ENCODE measurements at regions not wholly inside any gene's neighbourhood (a gene's known extent, or its start where the extent isn't known, plus 50 kb on each side); places are given as distances from the start of the nearest gene placed in this dataset.
"Not testable (repeated sequence)": the region's sequence is repeated elsewhere in the genome, so short reads cannot be mapped to it uniquely, and the experiment has no call there.

GRCh38 chr11:3583476-3583875 lies 58.3 kb downstream of the ART5 start:
- in situ Hi-C loops (cut with MboI; ENCODE audit: low pct_unique_long_range_greater_than_20kb, low sequenced_read_pairs); DNase-seq: not testable (repeated sequence)

GRCh38 chr11:3581389-3581725 lies 60.4 kb downstream of the ART5 start:
- not testable (repeated sequence) for DNase-seq

DNA sequence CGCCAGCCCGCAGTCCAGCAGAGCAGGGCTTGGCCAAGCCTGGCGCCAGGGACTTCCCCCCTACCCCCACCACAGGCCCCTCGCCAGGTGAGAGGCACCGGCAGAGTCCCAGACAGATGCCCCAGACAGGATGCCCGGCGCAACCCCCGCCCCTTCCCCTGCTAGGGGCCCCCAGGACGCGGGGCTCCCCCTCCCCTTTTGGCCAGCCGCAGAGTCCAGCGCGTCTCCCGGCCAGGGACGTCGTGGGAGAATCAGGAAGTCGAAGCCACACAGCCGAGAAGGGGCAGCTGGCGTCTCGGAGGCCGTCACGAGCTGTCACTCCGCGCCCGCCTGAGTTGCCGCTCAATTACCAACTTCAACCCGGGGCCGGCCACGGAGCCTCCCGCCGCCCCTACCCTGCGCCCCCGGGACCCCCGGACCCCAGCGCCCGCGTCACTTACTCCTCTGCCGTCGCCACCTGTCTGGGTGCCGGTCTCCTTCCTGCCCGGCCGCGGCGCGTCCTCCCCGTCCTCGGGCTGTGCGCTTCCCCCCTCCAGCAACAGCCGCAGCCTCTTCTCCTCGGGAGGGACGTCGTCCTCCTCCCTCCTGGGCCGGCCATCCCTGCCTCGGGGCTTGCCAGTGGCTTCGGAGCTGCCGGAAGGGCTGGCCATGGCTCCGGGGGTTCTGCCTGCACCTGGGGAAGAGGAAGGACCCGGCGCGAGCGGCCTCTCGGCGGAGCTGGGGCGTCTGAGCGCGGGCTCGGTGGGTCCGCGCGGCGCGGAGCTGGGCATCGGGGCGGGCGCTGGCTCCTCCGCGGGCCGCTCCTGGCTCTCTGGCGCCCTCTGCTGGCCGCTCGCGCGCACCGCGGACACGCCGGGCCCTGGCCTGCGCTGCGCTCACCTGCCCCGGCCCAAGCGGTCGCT lies 61.1 kb downstream of the ART5 start:
- peak; percentile 57 for DNase-seq
- in situ Hi-C loops (cut with MboI; ENCODE audit: low pct_unique_long_range_greater_than_20kb, low sequenced_read_pairs) = not testable (repeated sequence)

More at GRCh38 chr11:3581389-3581725, 60.4 kb downstream of the ART5 start:
- in situ Hi-C loops (cut with MboI; ENCODE audit: low pct_unique_long_range_greater_than_20kb, low sequenced_read_pairs) = not testable (repeated sequence)

DNA sequence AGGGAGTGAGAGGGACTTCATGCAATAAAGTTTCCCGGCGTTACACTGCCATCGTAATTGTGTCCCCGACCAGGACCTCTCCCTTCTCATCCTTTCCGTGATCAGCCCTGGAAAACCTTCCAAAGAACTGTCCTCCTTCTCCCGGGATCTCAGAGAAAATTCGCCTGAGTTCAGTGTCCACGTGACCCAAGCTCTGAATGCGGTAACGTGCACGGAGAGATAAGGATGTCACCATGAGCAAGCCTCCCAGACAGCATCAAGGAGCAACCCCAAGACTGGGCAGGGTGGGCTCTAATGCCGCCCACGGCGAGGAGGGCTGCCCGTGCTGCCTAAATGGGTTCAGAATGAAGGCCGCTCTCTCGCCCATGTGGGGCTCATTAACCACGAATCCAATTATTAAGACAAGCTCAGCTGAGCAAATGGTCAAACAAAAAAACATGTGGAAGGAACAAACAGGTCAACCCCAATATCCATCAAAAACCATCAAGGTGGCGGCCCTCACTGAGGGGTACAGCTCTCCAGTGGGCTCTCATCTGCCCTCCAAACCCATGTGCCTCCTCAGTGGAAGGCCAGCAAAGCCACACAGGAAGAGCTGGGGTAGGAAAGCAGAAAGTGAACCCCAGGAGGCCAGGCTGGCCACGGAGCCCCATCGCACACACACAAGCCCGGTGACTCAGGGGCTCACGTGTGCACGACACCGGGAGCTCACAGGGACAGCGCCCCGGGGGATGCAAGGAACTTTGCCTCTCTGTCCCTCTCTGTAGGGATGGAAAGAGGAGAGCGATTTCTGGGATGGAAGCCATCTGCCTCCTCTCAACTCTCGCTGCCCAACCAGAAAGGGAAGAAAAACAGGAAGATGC lies 62.0 kb downstream of the ART5 start:
- DNase-seq; in situ Hi-C loops (cut with MboI; ENCODE audit: low pct_unique_long_range_greater_than_20kb, low sequenced_read_pairs): not testable (repeated sequence)

DNA sequence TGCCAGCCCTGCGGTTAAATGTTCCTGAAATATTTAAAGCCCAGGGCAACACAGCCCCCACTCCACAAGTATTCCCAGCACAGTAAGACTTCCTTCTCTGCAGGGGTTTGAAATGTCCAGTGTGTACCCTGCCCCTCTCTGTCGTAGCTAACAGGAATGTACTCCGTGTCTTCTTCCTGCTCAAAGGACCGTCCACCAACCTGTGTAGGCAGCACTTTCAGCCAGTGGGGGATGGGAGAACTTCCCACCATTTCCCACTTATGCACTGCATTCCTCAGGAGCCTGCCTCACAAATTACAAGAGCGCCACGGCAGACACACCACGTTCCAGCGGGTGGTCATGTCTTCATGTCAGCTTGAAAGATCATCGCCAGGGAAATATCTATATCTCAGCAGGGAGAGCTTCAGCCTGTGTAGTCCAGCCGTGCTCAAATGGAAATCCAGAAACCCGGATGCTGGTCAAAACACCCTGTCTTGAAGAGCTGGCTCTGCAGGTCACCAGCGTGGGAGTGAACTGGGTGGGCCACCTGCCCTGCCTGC lies 65.7 kb downstream of the ART5 start:
- in situ Hi-C loops (cut with MboI; ENCODE audit: low pct_unique_long_range_greater_than_20kb, low sequenced_read_pairs); DNase-seq: not testable (repeated sequence)

- in situ Hi-C loops (cut with MboI; ENCODE audit: low pct_unique_long_range_greater_than_20kb, low sequenced_read_pairs) = not testable (repeated sequence)
Observed at GRCh38 chr11:3572976-3573647, 68.7 kb downstream of the ART5 start.

GRCh38 chr11:3571752-3572151 lies 70.0 kb downstream of the ART5 start:
- in situ Hi-C loops (cut with MboI; ENCODE audit: low pct_unique_long_range_greater_than_20kb, low sequenced_read_pairs) = not testable (repeated sequence)

More at GRCh38 chr11:3572976-3573647, 68.7 kb downstream of the ART5 start:
- not testable (repeated sequence) for DNase-seq

DNA sequence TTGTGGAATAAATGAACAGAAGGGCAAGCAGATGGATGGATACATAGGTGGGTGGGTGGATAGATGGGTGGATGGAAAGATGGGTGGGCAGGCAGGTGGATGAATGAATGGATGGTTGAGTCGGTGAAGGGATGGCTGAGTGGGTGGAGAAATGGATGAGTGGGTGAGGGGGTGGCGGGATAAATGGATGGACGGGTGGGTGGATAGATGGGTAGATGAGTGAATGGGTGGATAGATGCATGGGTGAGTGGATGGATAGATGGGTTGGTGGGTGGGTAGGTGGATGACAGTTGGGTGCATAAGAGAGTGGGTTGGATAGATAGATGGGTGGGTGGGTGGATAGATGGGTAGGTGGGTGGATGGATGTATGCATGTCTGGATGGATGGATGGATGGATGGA lies 76.0 kb downstream of the ART5 start:
- in situ Hi-C loops (cut with MboI; ENCODE audit: low pct_unique_long_range_greater_than_20kb, low sequenced_read_pairs) = not testable (repeated sequence)

More at GRCh38 chr11:3571752-3572151, 70.0 kb downstream of the ART5 start:
- not testable (repeated sequence) for DNase-seq

DNA sequence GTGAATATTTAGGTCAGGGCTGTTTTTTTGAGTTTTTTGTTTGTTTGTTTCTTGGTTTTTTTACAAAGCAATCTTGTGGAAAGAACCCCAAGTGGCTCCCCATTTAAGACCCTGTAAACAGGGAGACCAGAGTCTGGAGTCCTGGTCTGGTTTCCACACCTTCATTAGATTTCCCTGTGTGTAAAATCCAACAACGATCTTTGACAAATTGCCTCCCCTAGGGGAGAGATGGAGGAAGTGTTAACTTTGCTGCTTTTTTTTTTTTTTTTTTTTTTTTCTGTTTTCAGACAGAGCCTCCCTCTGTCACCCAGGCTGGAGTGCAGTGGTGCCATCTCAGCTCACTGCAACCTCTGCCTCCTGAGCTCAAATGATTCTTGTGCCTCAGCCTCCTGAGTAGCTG lies 77.4 kb downstream of the ART5 start:
- in situ Hi-C loops (cut with MboI; ENCODE audit: low pct_unique_long_range_greater_than_20kb, low sequenced_read_pairs) = not testable (repeated sequence)
- DNase-seq = peak; percentile 5

More for the DNA sequence above, 76.0 kb downstream of the ART5 start:
- not testable (repeated sequence) for DNase-seq

DNA sequence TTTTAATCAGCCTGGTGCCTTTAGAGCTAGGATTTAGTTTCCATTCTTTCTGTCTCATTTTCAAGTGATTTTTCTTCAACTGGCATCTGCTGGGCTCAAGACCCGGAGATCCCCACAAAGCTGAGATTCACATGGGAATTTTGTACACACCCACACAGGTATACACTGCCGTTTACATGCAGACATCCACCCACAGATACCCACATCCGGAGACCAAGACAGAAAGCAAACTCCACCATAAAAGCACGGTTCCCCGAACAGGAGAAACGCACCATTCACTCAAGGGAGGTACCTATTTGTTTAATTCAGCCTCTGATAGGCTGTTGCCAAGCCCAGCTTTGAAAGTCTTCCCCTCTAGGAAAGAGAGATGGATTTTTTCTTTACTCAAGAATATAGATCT lies 87.2 kb downstream of the ART5 start:
- in situ Hi-C loops (cut with MboI; ENCODE audit: low pct_unique_long_range_greater_than_20kb, low sequenced_read_pairs); DNase-seq: not testable (repeated sequence)

GRCh38 chr11:3544990-3545389 lies 96.8 kb downstream of the ART5 start:
- DNase-seq; in situ Hi-C loops (cut with MboI; ENCODE audit: low pct_unique_long_range_greater_than_20kb, low sequenced_read_pairs): not testable (repeated sequence)

GRCh38 chr11:3538220-3538619 lies 103.6 kb downstream of the ART5 start:
- DNase-seq; in situ Hi-C loops (cut with MboI; ENCODE audit: low pct_unique_long_range_greater_than_20kb, low sequenced_read_pairs): not testable (repeated sequence)

- in situ Hi-C loops (cut with MboI; ENCODE audit: low pct_unique_long_range_greater_than_20kb, low sequenced_read_pairs); DNase-seq: not testable (repeated sequence)
Observed at GRCh38 chr11:3537254-3537653, 104.5 kb downstream of the ART5 start.

DNA sequence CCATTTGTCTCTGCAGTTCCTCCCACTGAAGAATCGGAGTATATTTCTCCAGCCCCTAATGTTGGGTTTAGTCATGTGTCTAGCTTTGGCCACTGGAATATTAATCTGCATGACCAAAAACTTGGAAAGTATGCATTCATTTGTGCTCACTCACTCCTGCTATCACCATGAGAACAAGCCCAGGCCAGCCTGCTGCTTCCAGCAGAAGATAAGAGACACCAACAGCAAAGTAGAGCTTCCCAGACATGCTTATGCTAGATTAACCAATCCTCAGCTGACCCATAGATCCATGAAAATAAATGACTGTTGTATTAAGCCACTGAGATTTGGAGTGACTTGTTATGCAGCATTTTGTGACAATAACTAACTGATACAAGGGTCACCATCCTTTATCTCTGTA lies 108.8 kb downstream of the ART5 start:
- DNase-seq; in situ Hi-C loops (cut with MboI; ENCODE audit: low pct_unique_long_range_greater_than_20kb, low sequenced_read_pairs): not testable (repeated sequence)

- in situ Hi-C loops (cut with MboI; ENCODE audit: low pct_unique_long_range_greater_than_20kb, low sequenced_read_pairs) = not testable (repeated sequence)
Observed at GRCh38 chr11:3531280-3531679, 110.5 kb downstream of the ART5 start.

GRCh38 chr11:3523567-3523966 lies 118.2 kb downstream of the ART5 start:
- DNase-seq; in situ Hi-C loops (cut with MboI; ENCODE audit: low pct_unique_long_range_greater_than_20kb, low sequenced_read_pairs): not testable (repeated sequence)

More at GRCh38 chr11:3531280-3531679, 110.5 kb downstream of the ART5 start:
- DNase-seq = not testable (repeated sequence)

GRCh38 chr11:3520905-3521304 lies 120.9 kb downstream of the ART5 start:
- DNase-seq; in situ Hi-C loops (cut with MboI; ENCODE audit: low pct_unique_long_range_greater_than_20kb, low sequenced_read_pairs): not testable (repeated sequence)

- in situ Hi-C loops (cut with MboI; ENCODE audit: low pct_unique_long_range_greater_than_20kb, low sequenced_read_pairs) = not testable (repeated sequence)
- DNase-seq = peak; percentile 21
Observed at GRCh38 chr11:3519841-3520240, 122.0 kb downstream of the ART5 start.
